ENCODE measurements at regions not wholly inside any gene's neighbourhood (a gene's known extent, or its start where the extent isn't known, plus 50 kb on each side); places are given as distances from the start of the nearest gene placed in this dataset.

DNA sequence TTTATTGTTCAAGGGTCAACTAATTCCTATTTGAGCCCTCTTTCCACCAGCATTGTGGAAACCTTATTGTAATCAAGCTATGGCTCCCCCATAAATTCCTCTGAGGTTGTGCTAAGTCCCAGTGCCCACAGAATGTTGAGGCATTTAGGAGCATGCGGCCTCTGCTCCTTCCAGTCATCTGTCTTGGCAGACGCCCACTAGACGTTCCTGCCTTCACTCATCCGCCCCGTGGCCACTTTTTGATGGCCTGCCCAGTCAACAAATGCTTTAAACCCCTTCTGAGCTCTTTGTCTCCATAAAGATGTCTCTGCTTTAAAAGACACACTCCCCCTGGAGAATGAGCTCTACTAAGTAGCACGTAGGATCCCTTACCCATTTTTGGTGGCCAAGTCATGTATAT is 104.7 kb downstream of the GAS1 start:
- TF ChIP-seq, protein P1, sequence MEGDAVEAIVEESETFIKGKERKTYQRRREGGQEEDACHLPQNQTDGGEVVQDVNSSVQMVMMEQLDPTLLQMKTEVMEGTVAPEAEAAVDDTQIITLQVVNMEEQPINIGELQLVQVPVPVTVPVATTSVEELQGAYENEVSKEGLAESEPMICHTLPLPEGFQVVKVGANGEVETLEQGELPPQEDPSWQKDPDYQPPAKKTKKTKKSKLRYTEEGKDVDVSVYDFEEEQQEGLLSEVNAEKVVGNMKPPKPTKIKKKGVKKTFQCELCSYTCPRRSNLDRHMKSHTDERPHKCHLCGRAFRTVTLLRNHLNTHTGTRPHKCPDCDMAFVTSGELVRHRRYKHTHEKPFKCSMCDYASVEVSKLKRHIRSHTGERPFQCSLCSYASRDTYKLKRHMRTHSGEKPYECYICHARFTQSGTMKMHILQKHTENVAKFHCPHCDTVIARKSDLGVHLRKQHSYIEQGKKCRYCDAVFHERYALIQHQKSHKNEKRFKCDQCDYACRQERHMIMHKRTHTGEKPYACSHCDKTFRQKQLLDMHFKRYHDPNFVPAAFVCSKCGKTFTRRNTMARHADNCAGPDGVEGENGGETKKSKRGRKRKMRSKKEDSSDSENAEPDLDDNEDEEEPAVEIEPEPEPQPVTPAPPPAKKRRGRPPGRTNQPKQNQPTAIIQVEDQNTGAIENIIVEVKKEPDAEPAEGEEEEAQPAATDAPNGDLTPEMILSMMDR (IDR thresholded peaks at IDR 0.05 in 8 of 11, conservative IDR thresholded peaks at IDR 0.05 in 3 of 11): no peak
- TF ChIP-seq POLR2A (IDR thresholded peaks at IDR 0.05) (no peak), POLR2AphosphoS5 (IDR thresholded peaks at IDR 0.05) (no peak)

Data from spleen (tissue), 7 donors.